HG03039 (cell line): ENCODE measurements at regions not wholly inside any gene's neighbourhood (a gene's known extent, or its start where the extent isn't known, plus 50 kb on each side); places are given as distances from the start of the nearest gene placed in this dataset.

Experiments used
- ATAC-seq: cut with Tn5 transposase; IDR thresholded peaks from one replicate; pipeline ENCODE4 v1.9.1; 2021; ENCODE audit warnings: mild to moderate bottlenecking, moderate library complexity; ENCODE audit not compliant: unreplicated experiment

DNA sequence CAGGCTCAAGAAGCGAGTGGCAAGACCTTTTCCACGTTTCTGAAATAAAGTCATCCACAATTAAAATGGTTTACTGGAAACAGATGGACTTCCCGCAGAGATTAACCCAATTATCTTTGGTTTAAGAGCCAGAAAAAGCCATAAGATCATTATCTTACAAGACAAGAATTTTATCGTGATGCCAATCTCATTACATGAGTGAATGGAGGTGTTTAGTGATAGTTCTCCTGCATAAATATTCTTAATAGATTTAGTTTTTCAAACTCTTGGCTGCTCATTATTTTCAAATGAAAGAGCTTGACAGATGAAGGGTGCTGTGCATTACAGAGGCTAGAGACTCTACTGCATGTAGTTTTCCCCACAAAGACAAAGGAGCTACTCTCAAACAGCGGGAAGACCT is 1028.4 kb upstream of the PIK3C3 start:
- no peak for ATAC-seq

DNA sequence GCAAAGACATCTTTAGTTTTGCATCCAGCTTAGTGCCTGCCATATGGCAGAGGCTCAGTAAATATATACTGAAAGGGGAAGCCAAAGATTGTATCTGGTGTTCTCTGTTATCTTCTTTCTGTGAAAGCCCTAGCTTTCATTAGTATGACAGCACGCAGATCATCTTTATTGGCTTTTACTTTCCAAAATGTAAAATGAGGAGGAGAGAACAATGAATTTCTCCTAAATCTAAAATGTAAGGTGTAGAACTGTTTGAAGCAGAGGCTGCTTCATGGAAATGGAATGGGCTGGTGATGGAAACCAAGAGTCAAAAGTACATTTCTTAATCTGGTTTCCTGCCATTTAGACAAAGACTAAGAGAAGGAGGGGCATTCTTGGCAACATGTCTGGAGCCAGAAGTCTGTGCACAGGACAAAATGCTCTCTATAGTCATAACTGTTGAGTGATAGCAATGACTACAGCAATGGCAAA is 1029.9 kb upstream of the PIK3C3 start:
- no peak for ATAC-seq

DNA sequence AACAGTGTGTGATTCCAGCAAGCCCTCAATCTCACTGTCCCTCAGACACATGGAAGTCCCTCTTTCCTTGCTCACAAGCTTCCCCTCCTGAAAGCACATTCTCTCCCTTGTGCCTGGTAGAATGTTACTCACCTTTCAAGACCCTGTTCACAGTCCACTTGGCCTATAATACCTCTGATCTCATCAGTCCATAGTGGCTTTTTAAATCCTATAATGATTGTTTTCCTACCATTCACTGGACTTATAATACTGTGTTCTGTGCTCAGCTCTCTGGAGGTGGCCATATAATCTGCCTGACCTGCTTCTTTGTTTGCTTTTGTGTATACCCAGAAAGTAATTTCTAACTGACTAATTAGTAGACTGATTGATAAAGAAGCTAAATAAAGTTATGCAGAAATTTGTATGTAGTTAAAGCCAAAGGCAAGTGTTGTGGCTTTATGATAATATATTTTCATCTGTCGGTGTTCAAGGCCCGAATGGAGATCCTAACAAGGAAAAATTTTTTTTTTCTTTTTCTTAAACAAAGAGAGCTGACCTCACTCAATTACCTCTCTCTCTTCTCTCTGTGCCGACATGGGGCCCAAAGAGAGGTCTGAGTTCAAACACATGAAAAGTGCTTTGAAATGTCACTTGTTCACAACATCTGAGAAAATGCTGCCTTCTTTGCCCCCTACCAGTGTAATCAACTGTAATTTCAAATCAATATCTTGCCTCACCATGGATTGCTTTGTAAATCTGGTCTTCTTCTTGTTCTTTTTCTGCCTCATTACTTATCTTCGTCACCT is 1033.0 kb upstream of the PIK3C3 start:
- no peak for ATAC-seq

DNA sequence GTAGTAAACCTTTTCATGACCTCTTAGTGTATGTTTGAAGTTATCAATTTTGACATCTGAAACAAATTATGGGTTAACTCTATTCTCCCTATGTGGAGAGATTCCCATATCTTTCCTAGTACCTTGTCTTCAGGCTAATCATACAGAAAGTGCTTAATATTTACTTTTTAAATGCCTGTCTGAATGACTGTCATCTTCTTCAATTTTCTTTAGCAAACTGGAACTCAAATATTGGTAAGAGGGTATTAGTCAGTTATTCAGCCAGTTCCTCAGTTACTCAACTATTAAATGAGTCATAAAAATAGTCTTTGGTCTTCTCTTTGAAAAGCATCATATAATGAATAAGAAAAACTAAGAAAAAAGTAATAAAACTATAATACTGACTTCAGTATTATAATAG is 1038.0 kb upstream of the PIK3C3 start:
- no peak for ATAC-seq

DNA sequence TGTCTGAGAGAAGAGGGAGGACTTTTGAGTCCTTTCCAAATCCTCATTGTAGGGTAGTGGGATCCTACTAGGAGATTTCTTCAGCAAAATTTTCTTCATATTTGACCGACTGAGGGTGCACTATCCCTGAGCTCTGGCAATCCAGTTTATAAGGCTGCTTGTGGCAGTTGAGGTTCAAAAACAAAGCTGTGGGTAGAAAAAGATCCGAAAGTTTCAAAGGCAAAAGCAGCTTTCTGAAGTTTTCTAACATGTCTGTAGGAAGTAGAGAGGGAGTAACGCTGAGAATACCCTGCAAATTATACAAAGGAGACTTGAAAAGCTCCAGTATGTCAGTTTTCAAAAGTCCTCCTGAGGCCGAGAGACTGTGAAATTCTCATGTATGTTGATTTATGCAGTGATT is 1039.3 kb upstream of the PIK3C3 start:
- ATAC-seq: no peak

DNA sequence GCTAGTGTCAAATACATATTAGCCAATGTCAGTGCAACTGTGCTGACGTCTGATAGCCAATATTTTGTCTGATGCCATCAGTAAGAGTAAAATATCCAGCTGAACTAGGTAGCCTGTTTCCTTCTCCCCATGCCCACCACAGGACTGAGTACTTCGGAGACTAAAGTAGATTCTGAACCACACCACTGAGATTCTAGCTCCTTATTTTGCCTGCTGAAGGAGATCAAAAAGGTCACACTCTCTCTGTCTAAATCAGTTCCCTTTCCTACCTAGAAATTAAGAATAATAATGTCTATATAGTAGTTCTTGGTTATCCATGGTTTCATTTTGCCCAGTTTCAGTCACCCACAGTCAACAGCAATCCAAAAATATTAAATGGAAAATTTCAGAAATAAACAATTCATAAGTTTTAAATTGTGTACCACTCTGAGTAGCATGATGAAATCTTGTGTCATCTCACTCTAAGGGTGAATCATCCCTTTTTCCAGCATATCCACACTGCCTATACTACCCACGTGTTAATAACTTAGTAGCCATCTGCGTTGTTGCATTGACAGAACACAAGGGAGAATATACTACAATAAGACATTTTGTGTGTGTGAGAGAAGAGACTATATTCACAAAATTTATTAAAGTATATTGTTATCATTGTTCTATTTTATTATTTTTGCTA is 1043.3 kb upstream of the PIK3C3 start:
- no peak for ATAC-seq

DNA sequence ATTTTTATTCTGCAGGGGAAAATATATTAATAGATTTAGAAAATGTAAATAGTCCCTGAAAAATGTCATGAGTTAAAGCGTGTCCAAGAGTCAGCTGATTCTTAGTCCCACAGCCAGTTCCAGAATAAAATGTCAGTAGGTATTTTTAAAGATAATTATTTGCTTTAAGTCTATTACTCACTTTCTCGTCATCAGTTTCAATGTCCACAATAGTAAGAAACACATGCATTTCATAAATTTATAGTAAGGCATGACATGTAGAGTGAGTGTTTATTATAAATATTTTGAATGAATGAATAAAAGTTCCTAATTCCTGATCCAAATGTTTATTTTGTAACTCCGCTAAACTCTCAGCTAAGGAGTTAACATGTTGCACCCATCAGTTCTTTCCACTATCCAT is 1044.0 kb upstream of the PIK3C3 start:
- no peak for ATAC-seq

DNA sequence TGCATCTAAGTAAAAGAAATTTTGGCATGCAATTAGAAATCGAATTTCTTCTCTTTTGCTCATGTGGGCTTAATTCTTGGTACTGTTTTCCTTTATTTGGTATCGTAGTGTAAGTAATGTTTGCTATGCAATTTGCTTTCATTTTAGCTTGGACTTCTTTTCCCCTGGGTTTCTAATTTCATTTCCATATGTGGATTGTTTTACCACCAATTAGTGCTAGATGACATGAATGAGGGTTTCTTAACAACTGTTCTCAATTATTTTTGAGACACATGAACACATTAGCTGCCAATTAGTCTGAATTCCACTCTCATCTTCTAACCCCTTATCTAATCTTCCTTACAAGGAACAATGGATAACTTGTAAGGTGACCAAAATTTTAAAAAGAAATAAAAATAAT is 1047.2 kb upstream of the PIK3C3 start:
- ATAC-seq: no peak

DNA sequence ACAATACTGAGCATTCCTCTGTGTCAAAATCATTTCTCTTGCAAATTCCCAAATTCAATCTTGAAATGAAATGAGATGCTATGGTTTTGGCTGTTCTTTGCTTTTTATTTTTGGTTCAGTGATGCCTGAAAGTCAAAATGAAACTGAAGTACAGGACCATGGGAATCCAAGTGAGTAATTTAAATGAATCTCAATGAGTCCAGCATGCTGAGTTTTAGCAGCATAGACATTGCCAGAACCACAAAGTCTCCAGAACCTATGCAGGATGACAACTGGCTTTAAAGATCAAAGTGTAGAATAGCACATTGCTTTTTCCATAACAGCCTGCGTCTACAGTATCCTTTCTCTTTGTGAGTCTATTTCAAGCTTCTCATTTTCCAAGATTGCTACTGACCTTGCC is 1050.7 kb upstream of the PIK3C3 start:
- ATAC-seq: no peak

DNA sequence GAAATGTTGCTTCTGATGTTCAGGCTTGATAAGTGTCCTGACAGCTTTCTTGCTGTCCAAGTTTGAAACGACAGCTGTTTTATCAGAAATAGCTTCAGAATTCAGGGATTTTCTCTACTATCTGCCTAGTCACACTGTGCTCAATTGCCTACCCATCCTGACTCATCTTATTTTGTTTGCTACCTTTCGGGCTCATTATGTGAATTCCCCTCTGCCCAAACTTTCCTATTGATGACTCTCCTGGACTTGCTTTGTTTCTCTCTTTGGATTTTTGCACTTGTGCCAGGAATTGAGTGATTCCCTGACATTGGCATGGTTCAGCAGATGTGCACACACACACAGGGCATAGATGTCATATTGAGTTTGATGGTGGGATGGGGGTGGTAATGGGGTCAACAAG is 1052.6 kb upstream of the PIK3C3 start:
- ATAC-seq: no peak

DNA sequence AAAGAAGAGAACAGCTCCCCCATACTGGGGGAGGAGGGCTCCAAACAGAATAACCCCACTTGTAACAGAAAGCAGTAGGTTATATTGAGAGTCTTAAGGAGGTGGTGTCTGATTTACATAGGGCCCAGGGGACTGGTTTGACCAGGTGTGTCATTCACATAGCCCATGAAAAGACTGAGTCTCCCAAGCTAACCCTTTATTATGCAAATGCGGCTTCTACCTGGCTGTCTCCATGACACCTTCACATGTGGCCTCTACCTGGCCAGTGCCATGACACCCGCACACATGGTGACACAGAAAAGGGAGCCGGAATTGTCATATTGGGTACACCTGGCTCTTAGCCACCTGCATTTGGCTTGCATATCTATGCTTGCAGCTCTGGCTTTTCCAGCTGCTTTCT is 1057.2 kb upstream of the PIK3C3 start:
- no peak for ATAC-seq

DNA sequence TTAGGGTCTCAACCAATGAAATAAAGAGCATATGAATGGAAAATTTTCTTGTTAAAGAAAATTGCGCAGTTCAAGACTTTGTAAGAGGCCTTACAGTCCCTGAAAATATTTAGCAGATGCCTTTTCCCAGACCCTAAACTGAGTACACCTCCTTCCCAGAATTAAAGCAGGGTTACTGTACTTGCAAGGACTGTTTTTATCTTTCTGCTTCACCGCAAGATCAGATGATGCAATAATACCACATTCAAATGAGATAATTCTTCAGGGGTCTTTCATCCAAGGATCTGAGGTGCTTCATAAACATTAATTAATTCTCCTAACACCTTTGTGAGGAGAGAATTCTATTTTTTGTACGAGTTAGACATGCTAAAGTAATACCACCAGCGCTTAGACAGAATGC is 1071.8 kb upstream of the PIK3C3 start:
- no peak for ATAC-seq

DNA sequence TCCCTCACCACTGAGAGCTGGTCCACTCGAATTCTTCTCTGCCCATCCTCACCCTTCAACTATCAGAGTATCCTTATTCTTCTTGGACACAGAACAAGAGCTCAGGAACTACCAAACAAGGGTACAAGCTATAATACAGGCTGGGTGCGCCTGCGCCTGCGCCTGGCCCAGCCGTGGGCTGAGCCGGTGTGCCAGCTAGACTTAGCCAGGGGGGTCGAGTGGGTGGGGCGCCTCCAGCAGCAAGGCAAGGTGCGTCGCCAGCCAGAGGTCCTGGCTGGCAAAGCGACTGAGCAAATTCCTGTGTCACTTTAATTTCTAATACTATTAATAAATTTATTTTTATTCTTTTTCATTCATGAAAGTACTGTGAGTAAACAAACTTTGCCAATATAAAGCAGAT is 1072.6 kb upstream of the PIK3C3 start:
- no peak for ATAC-seq

DNA sequence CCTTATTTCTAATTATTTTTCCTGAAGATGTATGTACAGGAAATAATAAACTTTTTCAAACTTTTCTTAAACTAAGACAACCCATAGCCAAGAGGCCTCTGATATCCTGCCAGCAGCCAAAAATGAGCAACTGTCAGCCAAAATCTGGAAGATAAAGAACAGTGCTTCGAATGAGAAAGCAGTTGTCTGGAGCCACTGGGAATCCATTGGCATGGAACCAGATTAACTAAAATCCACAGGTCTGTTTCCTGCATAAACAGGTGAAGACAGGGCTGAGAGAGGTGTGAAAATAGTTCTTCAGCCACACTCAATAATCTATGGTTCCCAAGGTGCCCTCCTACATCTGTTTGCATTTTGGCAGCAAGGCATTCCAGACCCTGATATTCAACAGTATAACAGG is 1076.7 kb upstream of the PIK3C3 start:
- ATAC-seq: no peak

DNA sequence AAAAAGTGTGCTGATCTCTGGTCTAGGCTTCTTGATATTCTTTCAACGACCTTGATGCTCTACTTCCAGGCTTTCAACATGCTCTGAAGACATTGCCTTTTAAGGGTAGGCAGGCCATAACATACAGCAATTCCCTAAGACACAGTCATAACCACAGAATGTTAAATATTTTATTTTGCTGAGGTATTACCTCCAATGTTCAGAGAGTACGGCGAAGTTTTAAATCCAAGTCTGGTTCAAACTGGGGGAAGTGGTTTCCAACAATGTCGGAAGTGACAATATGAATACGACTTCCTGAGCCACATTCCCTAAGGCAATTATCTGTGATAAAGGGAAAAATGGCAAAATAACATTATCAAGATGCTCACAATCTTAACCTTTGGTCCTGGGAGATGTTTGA is 1077.9 kb upstream of the PIK3C3 start:
- ATAC-seq: no peak

DNA sequence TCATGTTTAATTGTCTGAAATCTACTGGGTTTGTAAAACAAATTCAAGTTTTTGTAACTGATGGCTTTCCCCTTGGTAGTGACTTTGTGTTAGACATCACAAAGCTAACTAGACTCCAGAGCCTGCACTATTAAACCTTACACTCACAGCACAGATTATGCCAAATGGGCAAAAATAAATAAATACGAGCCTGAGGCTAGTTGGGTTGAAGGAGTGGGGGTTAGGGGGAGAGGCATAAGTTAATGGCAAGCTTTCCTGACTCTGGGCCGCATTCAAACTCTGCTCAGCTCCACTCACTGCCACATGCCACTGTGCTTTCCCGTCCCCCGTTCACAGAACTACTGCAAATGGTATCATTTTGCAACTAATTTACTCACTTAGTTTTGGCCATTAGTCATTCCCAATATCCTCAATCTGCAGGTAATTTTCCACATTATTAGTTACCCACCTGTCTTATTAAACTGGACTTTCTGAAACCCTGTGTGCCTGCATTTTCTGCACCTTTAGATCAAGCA is 1079.9 kb upstream of the PIK3C3 start:
- ATAC-seq: no peak

DNA sequence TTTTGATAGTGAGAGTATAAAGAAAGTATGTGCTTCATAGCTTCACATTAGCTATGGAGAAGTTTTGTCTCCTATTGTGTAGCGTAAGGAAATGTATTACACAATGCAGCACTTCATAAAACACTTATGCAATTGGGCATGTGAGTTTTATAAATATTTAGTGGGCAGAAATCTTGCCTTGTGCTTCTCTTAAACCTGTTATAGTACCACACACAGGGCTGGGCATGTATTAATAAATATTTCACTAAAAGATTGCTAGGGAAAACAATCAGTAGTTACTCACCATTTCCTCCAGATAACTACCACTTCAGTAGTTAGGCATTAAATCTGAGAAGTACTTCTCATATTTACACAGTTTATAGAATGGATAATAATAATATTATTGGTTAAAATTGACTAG is 1080.8 kb upstream of the PIK3C3 start:
- ATAC-seq: no peak

DNA sequence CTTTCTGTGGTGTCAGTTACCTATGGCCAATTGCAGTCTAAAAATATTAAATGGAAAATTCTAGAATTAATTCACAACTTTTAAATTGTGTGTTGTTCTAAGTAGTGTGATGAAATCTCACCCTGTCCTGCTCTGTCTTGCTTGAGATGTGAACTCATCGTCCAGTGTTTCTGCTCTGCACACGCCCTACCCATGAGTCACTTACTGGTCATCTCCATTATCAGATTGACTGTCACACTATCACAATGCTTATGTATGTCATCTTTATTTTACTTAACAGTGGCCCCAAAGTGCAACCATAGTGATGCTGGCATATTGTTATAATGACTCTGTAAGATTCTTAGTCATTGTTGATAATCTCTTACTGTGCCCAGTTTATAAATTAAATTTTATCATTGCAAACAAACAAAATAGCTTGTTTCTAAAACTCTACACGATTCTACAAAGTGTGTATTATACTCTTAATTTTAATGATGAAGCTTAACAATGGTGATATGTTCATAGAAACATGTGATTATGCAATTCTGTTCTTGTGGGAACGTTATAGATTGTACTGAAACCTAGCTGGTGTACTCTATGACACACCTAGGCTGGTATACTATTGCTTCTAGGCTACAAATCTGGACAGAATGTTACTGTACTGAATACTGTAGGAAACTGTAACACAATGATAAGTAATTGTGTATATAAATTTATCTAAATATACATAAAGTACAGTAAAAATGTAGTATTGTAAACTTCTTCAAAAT is 1086.8 kb upstream of the PIK3C3 start:
- ATAC-seq: no peak

DNA sequence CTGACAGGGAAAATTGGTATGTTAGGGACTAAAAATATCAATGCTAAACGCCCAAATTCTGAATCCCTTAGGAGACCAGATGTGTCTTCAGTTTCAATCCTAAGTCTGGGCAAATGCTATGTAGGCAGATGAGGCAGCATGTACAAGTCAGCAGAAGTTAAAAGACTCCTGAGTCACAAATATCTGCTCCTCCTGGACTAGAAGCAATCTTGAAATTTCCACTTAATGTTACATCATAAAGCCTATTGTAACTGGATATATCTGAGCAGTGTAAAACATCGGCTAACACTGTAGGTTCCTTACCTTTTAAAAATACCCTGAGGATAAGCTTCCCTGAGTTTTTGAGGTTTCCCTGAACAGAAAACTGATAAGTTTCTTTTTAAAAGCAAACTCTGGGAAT is 1087.6 kb upstream of the PIK3C3 start:
- ATAC-seq: no peak

DNA sequence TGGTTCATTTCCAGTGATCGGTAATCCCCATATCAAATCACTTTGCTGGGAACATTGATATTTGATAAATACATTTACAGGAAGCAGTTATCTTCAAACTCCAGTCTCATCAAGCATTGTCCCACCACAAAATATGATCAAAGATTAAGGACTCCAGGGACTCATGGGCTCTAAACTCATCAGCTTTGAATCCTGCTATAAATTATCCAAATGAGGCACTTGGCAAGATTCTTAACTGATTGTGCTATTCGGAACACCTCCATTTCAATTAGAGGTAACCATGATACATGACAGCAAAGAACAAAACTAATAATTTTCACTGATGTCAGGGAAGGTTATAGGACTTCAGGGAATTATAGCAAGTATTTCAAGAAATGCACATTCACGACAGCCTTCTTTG is 1088.1 kb upstream of the PIK3C3 start:
- ATAC-seq: no peak

DNA sequence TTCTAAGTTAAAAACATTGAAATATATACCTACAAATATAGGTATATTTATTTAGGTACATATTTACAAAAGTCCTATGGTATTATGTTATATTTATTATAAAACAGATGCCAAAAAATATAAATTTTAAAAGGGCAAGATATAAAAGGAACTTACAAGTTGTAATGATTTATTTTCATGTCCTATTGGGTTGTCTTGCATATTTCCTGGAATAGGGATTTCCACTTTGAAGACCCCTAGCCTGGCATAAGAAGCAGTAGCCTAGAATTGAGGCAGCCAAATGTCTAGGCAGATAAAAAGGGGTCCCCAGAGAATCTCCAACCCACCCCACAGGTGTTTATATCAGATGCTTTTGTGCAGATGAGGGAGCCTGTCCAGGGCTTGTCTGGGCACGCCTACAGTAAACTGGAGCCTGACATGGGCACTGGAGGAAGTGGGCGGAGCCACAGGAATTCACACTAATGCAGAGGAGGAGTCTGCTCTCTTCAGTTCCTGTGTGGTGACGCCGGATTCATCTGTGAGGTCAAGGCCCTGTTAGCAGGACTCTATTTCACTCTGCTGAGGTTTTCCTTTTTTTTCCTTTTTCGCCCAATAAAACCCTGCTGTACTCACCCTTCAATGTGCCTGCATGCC is 1088.9 kb upstream of the PIK3C3 start:
- no peak for ATAC-seq
